Esophagus squamous epithelium (tissue), 4 donors: ENCODE measurements at regions not wholly inside any gene's neighbourhood (a gene's known extent, or its start where the extent isn't known, plus 50 kb on each side); places are given as distances from the start of the nearest gene placed in this dataset.
"Not testable (repeated sequence)": the region's sequence is repeated elsewhere in the genome, so short reads cannot be mapped to it uniquely, and the experiment has no call there.

Source experiments
- CTCF ChIP-seq, 6 experiments: fragments of 450-650 bp in 4 of 6; fragments of 200-600 bp in 2 of 6; sonication (generic) in 2 of 6; IDR thresholded peaks; one replicate each; pipeline ENCODE4 v1.5.1; 2016 to 2019; ENCODE audit warnings: antibody characterized with exemption in 6 of 6, mild to moderate bottlenecking in 4 of 6, moderate library complexity in 4 of 6
- POLR2A ChIP-seq, 4 donors: fragments of 450-650 bp; IDR thresholded peaks; one replicate each; pipeline ENCODE4 v1.6.1; 2017; ENCODE audit warnings: antibody characterized with exemption in 4 of 4, mild to moderate bottlenecking in 4 of 4, moderate library complexity in 3 of 4

GRCh38 chr14:29414931-29415330, 512.7 kb downstream of the PRKD1 start:
- not testable (repeated sequence) for TF ChIP-seq CTCF, POLR2A (IDR thresholded peaks at IDR 0.05)
